HEK293T (cell line): ENCODE measurements at regions not wholly inside any gene's neighbourhood (a gene's known extent, or its start where the extent isn't known, plus 50 kb on each side); places are given as distances from the start of the nearest gene placed in this dataset.

Experiments used
- BHLHE40 ChIP-seq: fragments of 450-650 bp; IDR thresholded peaks from 2 replicates; pipeline ENCODE4 v1.6.1; 2016; ENCODE audit warnings: mild to moderate bottlenecking, moderate library complexity, borderline replicate concordance
- FOXK2 ChIP-seq: fragments of 450-650 bp; IDR thresholded peaks from 2 replicates; pipeline ENCODE4 v1.6.1; 2016; ENCODE audit warnings: mild to moderate bottlenecking
- SP1 ChIP-seq: fragments of 450-650 bp; IDR thresholded peaks from 2 replicates; pipeline ENCODE4 v1.6.1; 2017
- SUZ12 ChIP-seq: fragments of 450-650 bp; IDR thresholded peaks from 2 replicates; pipeline ENCODE4 v1.6.1; 2016; ENCODE audit warnings: mild to moderate bottlenecking
- ZNF384 ChIP-seq: fragments of 450-650 bp; IDR thresholded peaks from 2 replicates; pipeline ENCODE4 v1.6.1; 2016

DNA sequence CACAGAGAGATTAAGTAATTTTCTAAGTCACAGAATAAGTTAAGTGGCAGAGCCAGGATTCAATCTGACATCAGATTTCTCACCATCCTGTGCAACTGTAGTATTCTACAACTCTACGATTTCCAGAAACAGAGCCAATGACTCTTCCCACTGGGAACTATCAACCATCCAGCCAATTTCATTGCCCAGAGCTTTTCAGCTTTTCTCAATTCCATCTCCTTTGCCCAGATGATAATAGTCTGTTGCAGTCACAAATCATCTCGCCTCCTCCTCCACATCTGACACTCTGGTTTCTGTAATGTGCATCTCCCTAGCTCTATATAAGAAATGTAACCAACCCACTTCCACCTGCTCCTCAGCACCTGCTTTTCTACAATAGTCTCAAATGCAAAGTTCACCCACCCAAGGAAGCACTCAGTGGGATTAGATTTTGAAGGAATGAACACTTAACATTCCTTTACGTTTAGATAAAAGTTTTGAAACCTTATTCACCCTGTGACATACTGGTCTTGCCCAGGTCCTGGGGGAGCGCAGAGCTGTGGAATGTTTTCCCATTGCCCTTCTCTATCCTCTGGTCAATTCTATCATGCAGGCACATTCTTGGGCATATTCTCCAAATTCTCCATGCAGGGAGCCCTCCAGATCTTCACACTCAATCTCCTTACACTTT is 167.8 kb upstream of the ASIC2 start:
- TF ChIP-seq BHLHE40 (no peak), SP1 (no peak), ZNF384 (no peak), SUZ12 (no peak), FOXK2 (no peak)
